ENCODE measurements at regions not wholly inside any gene's neighbourhood (a gene's known extent, or its start where the extent isn't known, plus 50 kb on each side); places are given as distances from the start of the nearest gene placed in this dataset.

DNA sequence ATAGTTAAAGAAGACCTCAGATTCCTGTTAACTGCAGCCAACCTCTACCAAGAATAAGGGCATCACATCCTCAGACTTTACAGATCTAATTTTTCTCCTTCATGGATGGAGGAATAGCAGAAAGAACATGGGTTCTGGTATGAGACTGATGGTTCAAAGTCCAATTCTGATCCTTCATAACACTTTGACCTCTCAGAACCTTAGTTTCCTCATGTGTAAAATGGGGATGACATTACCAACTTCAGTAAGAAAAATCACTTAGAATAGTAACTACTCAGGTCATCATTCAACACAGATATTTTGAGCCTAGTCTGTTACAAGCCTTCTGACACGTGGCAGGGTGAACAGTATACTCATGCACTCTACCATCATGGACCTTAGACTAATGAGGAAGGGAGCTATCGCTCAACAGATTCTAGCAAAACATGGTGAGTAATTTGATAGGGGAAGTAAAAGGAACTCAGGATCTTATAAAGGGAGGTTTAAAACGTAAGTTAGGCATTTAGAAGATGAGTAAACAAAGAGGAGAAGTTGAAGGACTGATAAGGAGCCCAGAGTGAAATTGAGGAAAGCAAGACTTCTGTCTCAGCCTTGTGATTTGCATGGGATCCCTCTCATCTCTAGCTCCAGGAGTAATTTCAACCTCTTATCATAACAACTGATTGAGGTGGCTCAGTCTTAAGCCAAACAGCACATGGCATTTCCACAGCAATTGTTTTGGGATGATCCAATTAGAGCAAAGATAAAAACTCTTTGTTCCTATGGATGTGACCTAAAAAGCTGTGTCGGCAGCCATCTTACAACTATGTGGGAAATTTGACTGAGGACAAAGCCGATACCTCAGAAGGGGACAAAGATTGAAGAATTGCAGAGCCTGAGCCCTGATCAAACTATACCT is 69.2 kb upstream of the TCF7L2 start:
- Histone ChIP-seq H3K9ac (replicated peaks in 1 of 4; ENCODE audit: extremely low read depth in 1 of 4, low read depth in 3 of 4, low read length in 3 of 4) (no peak overlapping the region), H3K23ac (ENCODE audit: insufficient read length) (no peak overlapping the region), H3K18ac (ENCODE audit: extremely low read depth, low read length) (no peak overlapping the region), H3K14ac (ENCODE audit: insufficient read length) (no peak overlapping the region), H3K23me2 (ENCODE audit: low read depth, low read length) (no peaks in the 10 kb centered on the region), H3K4ac (replicated peaks; ENCODE audit: insufficient read length, low read depth, low read length) (no peak overlapping the region), H3K4me3 (ENCODE audit: extremely low read depth in 1 of 4, insufficient read depth in 2 of 4, low read depth in 3 of 4, low read length in 4 of 4) (no peak overlapping the region), H3K79me2 (ENCODE audit: control insufficient read depth in 1 of 2, insufficient read depth in 2 of 2, low read length in 2 of 2) (no peaks in the 10 kb centered on the region), H3K56ac (replicated peaks; ENCODE audit: insufficient read length, low read depth, low read length) (no peak overlapping the region), H2BK15ac (ENCODE audit: low read length) (no peak overlapping the region), H2BK5ac (ENCODE audit: low read depth, low read length) (no peak overlapping the region), H2BK20ac (ENCODE audit: low read length) (no peak overlapping the region), H3K4me1 (replicated peaks in 1 of 4; ENCODE audit: control insufficient read depth in 3 of 4, insufficient read depth in 4 of 4, low read length in 3 of 4) (peaks cover 0 to 3% (median 0%) of the 10 kb centered on the region in 4 experiments; a peak in 3 of 7 replicates), H4K8ac (ENCODE audit: extremely low read depth, insufficient read depth, low read length) (no peak overlapping the region), H3K9me3 (ENCODE audit: insufficient read depth in 2 of 2, low read depth in 1 of 2, low read length in 1 of 2) (no peaks in the 10 kb centered on the region), H3K27me3 (replicated peaks in 1 of 4; ENCODE audit: control insufficient read depth in 3 of 4, extremely low read depth in 1 of 4, insufficient read depth in 3 of 4, low read length in 3 of 4) (no peaks in the 10 kb centered on the region), H2AK5ac (ENCODE audit: low read depth, low read length) (no peak overlapping the region), H3K4me2 (ENCODE audit: insufficient read depth in 1 of 2, low read depth in 2 of 2, low read length in 2 of 2) (no peak overlapping the region), H3K79me1 (ENCODE audit: low read depth, low read length) (no peaks in the 10 kb centered on the region), H3K27ac (ENCODE audit: low read depth, low read length) (no peak overlapping the region), H2BK12ac (ENCODE audit: low read depth, low read length) (no peak overlapping the region), H3K36me3 (ENCODE audit: control insufficient read depth in 2 of 4, insufficient read depth in 4 of 4, low read length in 3 of 4) (no peaks in the 10 kb centered on the region), H2AFZ (ENCODE audit: low read length) (no peak overlapping the region), H4K20me1 (replicated peaks in 1 of 2; ENCODE audit: control insufficient read depth in 1 of 2, insufficient read depth in 2 of 2, low read length in 2 of 2) (no peaks in the 10 kb centered on the region), H2BK120ac (replicated peaks; ENCODE audit: low read depth, low read length) (no peak overlapping the region), H4K91ac (replicated peaks; ENCODE audit: insufficient read length, low read length) (no peak overlapping the region), H4K5ac (ENCODE audit: insufficient read length, low read depth, low read length) (no peak overlapping the region)
- DNase-seq (ENCODE audit: low read depth in 1 of 2, low spot score in 2 of 2): no peak
- 94% methylated on average over 5 of the region's 5 CpGs; no CpG with 5 or more reads in 1 of the 2 experiments for WGBS, 2 experiments (ENCODE audit: extremely low coverage in 1 of 2, insufficient coverage in 1 of 2, insufficient read length in 1 of 2, insufficient replicate concordance in 2 of 2, low coverage in 1 of 2, low lambda C conversion rate in 2 of 2, missing lambda C conversion rate in 1 of 2)
- ChIA-PET POLR2A (ENCODE audit: partially characterized antibody) (interaction anchor here (1.2 kb wide), 1 partner anchor 27 kb away, joined by 3 read pairs; no protein-coding TSS in a partner anchor), CTCF (ENCODE audit: partially characterized antibody) (interaction anchor here (1.2 to 1.3 kb wide), 2 partner anchors 42 to 160 kb away, joined by 4 to 6 read pairs; no protein-coding TSS in a partner anchor)
- FAIRE-seq: peak; percentile 52
- no peak for TF ChIP-seq EGR1 (IDR thresholded peaks at IDR 0.05; ENCODE audit: borderline replicate concordance, low read depth, low read length)
- no peak for TF ChIP-seq TAF7 (optimal IDR thresholded peaks at IDR 0.05; ENCODE audit: borderline replicate concordance, low read depth, low read length)
- no peak for TF ChIP-seq CBX5 (IDR thresholded peaks at IDR 0.05; ENCODE audit: low read depth, low read length)
- TF ChIP-seq PHF8 (conservative IDR thresholded peaks at IDR 0.05; ENCODE audit: low read depth, low read length): no peak
- no peak for TF ChIP-seq NRF1 (IDR thresholded peaks at IDR 0.05; ENCODE audit: low read depth, low read length)
- no peak for TF ChIP-seq BRCA1 (IDR thresholded peaks at IDR 0.05; ENCODE audit: low read depth, low read length)
- no peak for TF ChIP-seq HDAC2 (IDR thresholded peaks at IDR 0.05; ENCODE audit: borderline replicate concordance in 1 of 2, low read depth in 2 of 2, low read length in 2 of 2)
- TF ChIP-seq, protein P1, sequence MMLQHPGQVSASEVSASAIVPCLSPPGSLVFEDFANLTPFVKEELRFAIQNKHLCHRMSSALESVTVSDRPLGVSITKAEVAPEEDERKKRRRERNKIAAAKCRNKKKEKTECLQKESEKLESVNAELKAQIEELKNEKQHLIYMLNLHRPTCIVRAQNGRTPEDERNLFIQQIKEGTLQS (IDR thresholded peaks at IDR 0.05; ENCODE audit: insufficient read depth, low read depth, low read length): no peak
- TF ChIP-seq CREB1 (IDR thresholded peaks at IDR 0.05): no peak
- TF ChIP-seq RBBP5 (IDR thresholded peaks at IDR 0.05; ENCODE audit: borderline replicate concordance, low read depth, low read length): no peak
- no peak for TF ChIP-seq YY1 (IDR thresholded peaks at IDR 0.05; ENCODE audit: low read depth, low read length)
